SK-N-SH treated with all-trans-retinoic acid at 6 μM for 48 hours (cell line): ENCODE measurements at regions not wholly inside any gene's neighbourhood (a gene's known extent, or its start where the extent isn't known, plus 50 kb on each side); places are given as distances from the start of the nearest gene placed in this dataset.

Source experiments
- ATAC-seq: fragments of 200-7000 bp; cut with Tn5 transposase; 3 replicates; pipeline ENCODE4 v1.9.1; 2020; ENCODE audit warnings: mild to moderate bottlenecking, moderate library complexity
- ARNTL ChIP-seq: fragments of 450-650 bp; formaldehyde crosslinking; IDR thresholded peaks from 2 replicates; pipeline ENCODE4 v1.5.0; 2020; ENCODE audit warnings: low read depth, mild to moderate bottlenecking, moderate library complexity, borderline replicate concordance
- BACH2 ChIP-seq: fragments of 250-450 bp; sonication (Bioruptor Pico); IDR thresholded peaks from 2 replicates; pipeline ENCODE4 v1.9.0; 2021; ENCODE audit warnings: mild to moderate bottlenecking, borderline replicate concordance
- CREB5 ChIP-seq: fragments of 250-450 bp; sonication (Bioruptor Pico); IDR thresholded peaks from 2 replicates; pipeline ENCODE4 v1.5.1; 2020; ENCODE audit warnings: low read depth, mild to moderate bottlenecking, moderate library complexity
- CSDC2 ChIP-seq: fragments of 250-450 bp; sonication (Bioruptor Pico); IDR thresholded peaks from 2 replicates; pipeline ENCODE4 v1.5.0; 2020; ENCODE audit warnings: mild to moderate bottlenecking, moderate library complexity
- CSRNP3 ChIP-seq: fragments of 250-450 bp; sonication (Bioruptor Pico); IDR thresholded peaks from 2 replicates; pipeline ENCODE4 v1.5.1; 2021; ENCODE audit warnings: mild to moderate bottlenecking, moderate library complexity
- ESRRG ChIP-seq: fragments of 250-450 bp; sonication (Bioruptor Pico); IDR thresholded peaks from 2 replicates; pipeline ENCODE4 v1.6.1; 2021; ENCODE audit warnings: mild to moderate bottlenecking
- GLIS3 ChIP-seq: fragments of 250-450 bp; sonication (Bioruptor Pico); IDR thresholded peaks from 2 replicates; pipeline ENCODE4 v1.5.0; 2020; ENCODE audit warnings: mild to moderate bottlenecking, moderate library complexity
- ISL1 ChIP-seq: fragments of 250-450 bp; sonication (Bioruptor Pico); IDR thresholded peaks from 2 replicates; pipeline ENCODE4 v2.1.2; 2022; ENCODE audit warnings: mild to moderate bottlenecking, moderate library complexity
- OSR1 ChIP-seq: fragments of 250-450 bp; sonication (Bioruptor Pico); IDR thresholded peaks from 2 replicates; pipeline ENCODE4 v1.8.0; 2022; ENCODE audit warnings: moderate library complexity, mild to moderate bottlenecking, inconsistent platforms
- PATZ1 ChIP-seq: fragments of 250-450 bp; sonication (Bioruptor Pico); IDR thresholded peaks from 2 replicates; pipeline ENCODE4 v1.8.0; 2020; ENCODE audit warnings: mild to moderate bottlenecking, moderate library complexity, borderline replicate concordance
- POU6F1 ChIP-seq: fragments of 250-450 bp; sonication (Bioruptor Pico); IDR thresholded peaks from 2 replicates; pipeline ENCODE4 v1.8.0; 2021; ENCODE audit warnings: low read depth, mild to moderate bottlenecking, moderate library complexity, borderline replicate concordance
- PPARA ChIP-seq: fragments of 250-450 bp; sonication (Bioruptor Pico); IDR thresholded peaks from 2 replicates; pipeline ENCODE4 v1.5.0; 2020; ENCODE audit warnings: mild to moderate bottlenecking, borderline replicate concordance
- RARB ChIP-seq: fragments of 250-450 bp; sonication (Bioruptor Pico); IDR thresholded peaks from 2 replicates; pipeline ENCODE4 v1.8.0; 2021; ENCODE audit warnings: mild to moderate bottlenecking, moderate library complexity
- SNAI2 ChIP-seq: fragments of 250-450 bp; sonication (Bioruptor Pico); IDR thresholded peaks from 2 replicates; pipeline ENCODE4 v1.5.0; 2020; ENCODE audit warnings: mild to moderate bottlenecking, moderate library complexity
- TCF4 ChIP-seq: fragments of 250-450 bp; sonication (Bioruptor Pico); IDR thresholded peaks from 2 replicates; pipeline ENCODE4 v1.8.0; 2021; ENCODE audit warnings: mild to moderate bottlenecking, moderate library complexity, borderline replicate concordance
- TOX ChIP-seq: fragments of 250-450 bp; sonication (Bioruptor Pico); IDR thresholded peaks from 2 replicates; pipeline ENCODE4 v1.8.0; 2021; ENCODE audit warnings: mild to moderate bottlenecking, moderate library complexity, borderline replicate concordance
- TSHZ2 ChIP-seq: fragments of 250-450 bp; sonication (Bioruptor Pico); IDR thresholded peaks from 2 replicates; pipeline ENCODE4 v1.5.0; 2020; ENCODE audit warnings: mild to moderate bottlenecking, moderate library complexity
- ZC3H10 ChIP-seq: fragments of 250-450 bp; sonication (Bioruptor Pico); IDR thresholded peaks from 2 replicates; pipeline ENCODE4 v1.5.1; 2021; ENCODE audit warnings: mild to moderate bottlenecking, moderate library complexity
- ZFP3 ChIP-seq: fragments of 250-450 bp; sonication (Bioruptor Pico); IDR thresholded peaks from 2 replicates; pipeline ENCODE4 v1.5.0; 2020; ENCODE audit warnings: mild to moderate bottlenecking, moderate library complexity
- ZFP30 ChIP-seq: fragments of 450-650 bp; formaldehyde crosslinking; IDR thresholded peaks from 2 replicates; pipeline ENCODE4 v1.5.0; 2022; ENCODE audit warnings: mild to moderate bottlenecking, moderate library complexity
- ZNF565 ChIP-seq: fragments of 450-650 bp; formaldehyde crosslinking; conservative IDR thresholded peaks from 2 replicates; pipeline ENCODE4 v1.5.0; 2020; ENCODE audit warnings: low read depth, mild to moderate bottlenecking, moderate library complexity
- ZNF70 ChIP-seq: fragments of 450-650 bp; formaldehyde crosslinking; IDR thresholded peaks from 2 replicates; pipeline ENCODE4 v1.5.0; 2020; ENCODE audit warnings: mild to moderate bottlenecking, moderate library complexity
- ZNF8 ChIP-seq: fragments of 450-650 bp; formaldehyde crosslinking; IDR thresholded peaks from 2 replicates; pipeline ENCODE4 v1.5.0; 2020; ENCODE audit warnings: mild to moderate bottlenecking, moderate library complexity

- no peak for ATAC-seq
- TF ChIP-seq ZFP30 (CRISPR knock-in tag) (no peak), CSRNP3 (CRISPR knock-in tag) (no peak), ZNF70 (CRISPR knock-in tag) (no peak), ZFP3 (CRISPR knock-in tag) (no peak), OSR1 (CRISPR knock-in tag) (no peak), RARB (no peak), BACH2 (CRISPR knock-in tag) (no peak), PATZ1 (CRISPR knock-in tag) (no peak), TCF4 (CRISPR knock-in tag) (no peak), ISL1 (CRISPR knock-in tag) (no peak), POU6F1 (CRISPR knock-in tag) (no peak), ARNTL (no peak), TOX (CRISPR knock-in tag) (no peak), ESRRG (no peak), ZNF565 (CRISPR knock-in tag) (no peak), CREB5 (CRISPR knock-in tag) (no peak), ZC3H10 (CRISPR knock-in tag) (no peak), TSHZ2 (no peak)
Measured at GRCh38 chr6:159582736-159583135, 110.3 kb downstream of the SOD2 start.

GRCh38 chr6:159578629-159579028, 114.4 kb downstream of the SOD2 start:
- no peak for ATAC-seq
- TF ChIP-seq TOX (CRISPR knock-in tag) (no peak), ZFP3 (CRISPR knock-in tag) (no peak), ZNF565 (CRISPR knock-in tag) (no peak), ARNTL (no peak), POU6F1 (CRISPR knock-in tag) (no peak), CSDC2 (CRISPR knock-in tag) (no peak), PPARA (CRISPR knock-in tag) (no peak), ZC3H10 (CRISPR knock-in tag) (no peak), PATZ1 (CRISPR knock-in tag) (no peak), ZFP30 (CRISPR knock-in tag) (no peak), CREB5 (CRISPR knock-in tag) (no peak), ZNF70 (CRISPR knock-in tag) (no peak), ISL1 (CRISPR knock-in tag) (no peak), ESRRG (no peak), SNAI2 (CRISPR knock-in tag) (no peak), CSRNP3 (CRISPR knock-in tag) (no peak), ZNF8 (CRISPR knock-in tag) (no peak), GLIS3 (CRISPR knock-in tag) (no peak), BACH2 (CRISPR knock-in tag) (no peak)
